ENCODE measurements at regions not wholly inside any gene's neighbourhood (a gene's known extent, or its start where the extent isn't known, plus 50 kb on each side); places are given as distances from the start of the nearest gene placed in this dataset.

- FAIRE-seq = no peak
- no peak for TF ChIP-seq CTCF (IDR thresholded peaks at IDR 0.05; ENCODE audit: borderline replicate concordance, extremely low read depth, insufficient read depth)
- no peak overlapping the region for H3K9ac ChIP-seq (ENCODE audit: low read length in 3 of 3)
- H3K9me3 ChIP-seq (ENCODE audit: control insufficient read depth in 2 of 3, insufficient read depth in 1 of 3, low read length in 3 of 3) = no peaks in the 10 kb centered on the region
- H3K27me3 ChIP-seq (ENCODE audit: control insufficient read depth, insufficient read depth, low read length) = no peaks in the 10 kb centered on the region
- no peaks in the 10 kb centered on the region for H3K4me1 ChIP-seq (ENCODE audit: control insufficient read depth in 2 of 3, insufficient read depth in 2 of 3, low read depth in 1 of 3, low read length in 3 of 3)
- no peak overlapping the region for H3K27ac ChIP-seq (ENCODE audit: low read depth in 2 of 2, low read length in 2 of 2)
- DNase-seq = no peak
- no peaks in the 10 kb centered on the region for H3K36me3 ChIP-seq (ENCODE audit: control insufficient read depth in 2 of 3, insufficient read depth in 3 of 3, low read length in 3 of 3)
- intact Hi-C loops (cut with DNase I) = no loop called here
- H3K4me3 ChIP-seq (ENCODE audit: low read length in 3 of 3) = no peak overlapping the region
Observed at GRCh38 chr4:137998666-137999429, 243.3 kb downstream of the SLC7A11 start.

- FAIRE-seq (no peak), DNase-seq (peak in 1 of 5 donors; percentile 16)
Observed at GRCh38 chr4:137997496-137997895, 244.7 kb downstream of the SLC7A11 start.

GRCh38 chr4:137994853-137995252 is 247.3 kb downstream of the SLC7A11 start:
- H3K4me1 ChIP-seq (ENCODE audit: control insufficient read depth in 2 of 3, insufficient read depth in 2 of 3, low read depth in 1 of 3, low read length in 3 of 3) = no peaks in the 10 kb centered on the region
- DNase-seq (no peak), FAIRE-seq (no peak)
- H3K4me3 ChIP-seq (ENCODE audit: low read length in 3 of 3) = no peak overlapping the region
- H3K36me3 ChIP-seq (ENCODE audit: control insufficient read depth in 2 of 3, insufficient read depth in 3 of 3, low read length in 3 of 3) = no peaks in the 10 kb centered on the region
- H3K27me3 ChIP-seq (ENCODE audit: control insufficient read depth, insufficient read depth, low read length) = no peaks in the 10 kb centered on the region
- no peak overlapping the region for H3K9ac ChIP-seq (ENCODE audit: low read length in 3 of 3)
- intact Hi-C loops (cut with DNase I) = no loop called here
- TF ChIP-seq CTCF (IDR thresholded peaks at IDR 0.05; ENCODE audit: borderline replicate concordance, extremely low read depth, insufficient read depth) = no peak
- no peaks in the 10 kb centered on the region for H3K9me3 ChIP-seq (ENCODE audit: control insufficient read depth in 2 of 3, insufficient read depth in 1 of 3, low read length in 3 of 3)
- H3K27ac ChIP-seq (ENCODE audit: low read depth in 2 of 2, low read length in 2 of 2) = no peak overlapping the region

More at GRCh38 chr4:137997496-137997895, 244.7 kb downstream of the SLC7A11 start:
- H3K9me3 ChIP-seq (ENCODE audit: control insufficient read depth in 2 of 3, insufficient read depth in 1 of 3, low read length in 3 of 3) = no peaks in the 10 kb centered on the region
- no peak for TF ChIP-seq CTCF (IDR thresholded peaks at IDR 0.05; ENCODE audit: borderline replicate concordance, extremely low read depth, insufficient read depth)
- H3K27me3 ChIP-seq (ENCODE audit: control insufficient read depth, insufficient read depth, low read length) = no peaks in the 10 kb centered on the region
- no peaks in the 10 kb centered on the region for H3K4me1 ChIP-seq (ENCODE audit: control insufficient read depth in 2 of 3, insufficient read depth in 2 of 3, low read depth in 1 of 3, low read length in 3 of 3)
- no peaks in the 10 kb centered on the region for H3K36me3 ChIP-seq (ENCODE audit: control insufficient read depth in 2 of 3, insufficient read depth in 3 of 3, low read length in 3 of 3)
- H3K9ac ChIP-seq (ENCODE audit: low read length in 3 of 3) = no peak overlapping the region
- H3K4me3 ChIP-seq (ENCODE audit: low read length in 3 of 3) = no peak overlapping the region
- no peak overlapping the region for H3K27ac ChIP-seq (ENCODE audit: low read depth in 2 of 2, low read length in 2 of 2)
- intact Hi-C loops (cut with DNase I) = no loop called here

Data from kidney (tissue), 13 donors.